H1 (cell line): ENCODE measurements at regions not wholly inside any gene's neighbourhood (a gene's known extent, or its start where the extent isn't known, plus 50 kb on each side); places are given as distances from the start of the nearest gene placed in this dataset.

Source experiments
- CTCF ChIA-PET: fragments of 300-600 bp; sonication (Branson Sonifier 250); formaldehyde crosslinking; loops from one replicate; lab custom pipeline; 2021; ENCODE audit not compliant: partially characterized antibody; lab: Charles Lee
- POLR2A ChIA-PET: fragments of 300-600 bp; sonication (Branson Sonifier 250); formaldehyde crosslinking; loops from one replicate; lab custom pipeline; 2021; ENCODE audit warnings: inconsistent platforms; ENCODE audit not compliant: partially characterized antibody; lab: Charles Lee
- DNase-seq, 2 experiments: peaks; one replicate each; pipeline versions ENCODE4 v3.0.0 to v3.0.0-alpha.2; 2010 to 2022; ENCODE audit warnings: low spot score in 2 of 2, low read depth in 1 of 2, mixed read lengths in 1 of 2
- FAIRE-seq: peaks from 2 replicates; lab custom pipeline; 2011; peaks lifted over from hg19 to GRCh38; lab: Jason Lieb, UNC
- H2AFZ ChIP-seq: 2 replicates; pipeline ENCODE4 v1.8.1; 2012; ENCODE audit warnings: low read length, inconsistent platforms
- H2AK5ac ChIP-seq: 2 replicates; pipeline ENCODE4 v1.6.1; 2013; ENCODE audit warnings: low read depth, low read length
- H2BK120ac ChIP-seq: replicated peaks from 2 replicates; pipeline ENCODE3; 2013; ENCODE audit warnings: low read depth, low read length, inconsistent platforms
- H2BK12ac ChIP-seq: 2 replicates; pipeline ENCODE4 v1.6.1; 2013; ENCODE audit warnings: low read depth, low read length
- H2BK15ac ChIP-seq: 2 replicates; pipeline ENCODE4 v1.6.1; 2013; ENCODE audit warnings: low read length
- H2BK20ac ChIP-seq: 2 replicates; pipeline ENCODE4 v1.6.1; 2013; ENCODE audit warnings: low read length
- H2BK5ac ChIP-seq: 2 replicates; pipeline ENCODE4 v1.6.1; 2013; ENCODE audit warnings: low read depth, low read length
- H3K14ac ChIP-seq: 2 replicates; pipeline ENCODE4 v1.6.1; 2013; ENCODE audit warnings: inconsistent platforms; ENCODE audit not compliant: insufficient read length
- H3K18ac ChIP-seq: 2 replicates; pipeline ENCODE4 v1.6.1; 2013; ENCODE audit warnings: low read length; ENCODE audit errors: extremely low read depth
- H3K23ac ChIP-seq: 2 replicates; pipeline ENCODE4 v1.6.1; 2013; ENCODE audit warnings: inconsistent platforms; ENCODE audit not compliant: insufficient read length
- H3K23me2 ChIP-seq: 2 replicates; pipeline ENCODE4 v1.6.1; 2013; ENCODE audit warnings: low read depth, low read length
- H3K27ac ChIP-seq: 2 replicates; pipeline ENCODE4 v1.6.1; 2011; ENCODE audit warnings: low read depth, low read length, inconsistent platforms
- H3K27me3 ChIP-seq, 4 experiments: replicated peaks in 1 of 4; 1 replicate in 1 of 4; 2 replicates in 3 of 4; pipeline versions ENCODE4 v1.6.1 to v1.8.1; 2011 to 2013; ENCODE audit warnings: low read length in 3 of 4, mild to moderate bottlenecking in 3 of 4, inconsistent platforms in 2 of 4, mixed read lengths in 2 of 4, moderate library complexity in 1 of 4; ENCODE audit not compliant: control insufficient read depth in 3 of 4, insufficient read depth in 3 of 4; ENCODE audit errors: extremely low read depth in 1 of 4
- H3K36me3 ChIP-seq, 4 experiments: 2 replicates each; pipeline versions ENCODE4 v1.6.1 to v1.8.1; 2011 to 2013; ENCODE audit warnings: mild to moderate bottlenecking in 4 of 4, low read length in 3 of 4, moderate library complexity in 2 of 4, control low read depth in 1 of 4, inconsistent platforms in 1 of 4; ENCODE audit not compliant: insufficient read depth in 4 of 4, control insufficient read depth in 2 of 4
- H3K4ac ChIP-seq: replicated peaks from 2 replicates; pipeline ENCODE3; 2013; ENCODE audit warnings: low read length, low read depth, mixed read lengths, inconsistent platforms; ENCODE audit not compliant: insufficient read length
- H3K4me1 ChIP-seq, 4 experiments: replicated peaks in 1 of 4; 1 replicate in 1 of 4; 2 replicates in 3 of 4; pipeline versions ENCODE4 v1.6.1 to v1.8.1; 2011 to 2013; ENCODE audit warnings: low read length in 3 of 4, inconsistent platforms in 2 of 4, mixed read lengths in 1 of 4; ENCODE audit not compliant: insufficient read depth in 4 of 4, control insufficient read depth in 3 of 4
- H3K4me2 ChIP-seq, 2 experiments: 2 replicates each; pipeline versions ENCODE4 v1.6.1 to v1.8.1; 2011 to 2013; ENCODE audit warnings: low read depth in 2 of 2, low read length in 2 of 2, control low read depth in 1 of 2, inconsistent platforms in 1 of 2, mild to moderate bottlenecking in 1 of 2; ENCODE audit not compliant: insufficient read depth in 1 of 2
- H3K4me3 ChIP-seq, 4 experiments: fragments of 200-600, 300-600 bp in 1 of 4; sonication (generic), shearing (Covaris generic), sonication (Bioruptor Twin) in 1 of 4; 2 replicates each; pipeline versions ENCODE4 v1.5.1 to v1.8.1; 2011 to 2016; ENCODE audit warnings: low read length in 4 of 4, low read depth in 3 of 4, control low read depth in 2 of 4, inconsistent platforms in 2 of 4, mild to moderate bottlenecking in 2 of 4, mixed read lengths in 1 of 4, moderate library complexity in 1 of 4; ENCODE audit not compliant: insufficient read depth in 2 of 4; ENCODE audit errors: extremely low read depth in 1 of 4
- H3K56ac ChIP-seq: replicated peaks from 2 replicates; pipeline ENCODE3; 2013; ENCODE audit warnings: low read depth, mild to moderate bottlenecking, mixed read lengths, low read length, inconsistent platforms; ENCODE audit not compliant: insufficient read length
- H3K79me1 ChIP-seq: 2 replicates; pipeline ENCODE4 v1.6.1; 2013; ENCODE audit warnings: low read depth, low read length, control low read depth
- H3K79me2 ChIP-seq, 2 experiments: 2 replicates each; pipeline versions ENCODE4 v1.6.1 to v1.8.1; 2012 to 2013; ENCODE audit warnings: low read length in 2 of 2, mild to moderate bottlenecking in 2 of 2, inconsistent platforms in 1 of 2; ENCODE audit not compliant: insufficient read depth in 2 of 2, control insufficient read depth in 1 of 2
- H3K9ac ChIP-seq, 4 experiments: replicated peaks in 1 of 4; 1 replicate in 1 of 4; 2 replicates in 3 of 4; pipeline versions ENCODE4 v1.6.1 to v1.8.1; 2011 to 2013; ENCODE audit warnings: low read depth in 3 of 4, low read length in 3 of 4, control low read depth in 2 of 4, mild to moderate bottlenecking in 2 of 4, moderate library complexity in 2 of 4, inconsistent platforms in 1 of 4; ENCODE audit errors: extremely low read depth in 1 of 4
- H3K9me3 ChIP-seq, 2 experiments: 2 replicates each; pipeline versions ENCODE4 v1.6.1 to v1.8.1; 2012 to 2013; ENCODE audit warnings: mild to moderate bottlenecking in 2 of 2, moderate library complexity in 2 of 2, control low read depth in 1 of 2, inconsistent platforms in 1 of 2, low read depth in 1 of 2, low read length in 1 of 2, mixed read lengths in 1 of 2; ENCODE audit not compliant: insufficient read depth in 2 of 2
- H4K20me1 ChIP-seq, 2 experiments: replicated peaks in 1 of 2; 2 replicates each; pipeline versions ENCODE3 to v1.8.1; 2011 to 2013; ENCODE audit warnings: inconsistent platforms in 2 of 2, low read length in 2 of 2, mild to moderate bottlenecking in 1 of 2; ENCODE audit not compliant: insufficient read depth in 2 of 2, control insufficient read depth in 1 of 2
- H4K5ac ChIP-seq: 2 replicates; pipeline ENCODE4 v1.6.1; 2013; ENCODE audit warnings: low read length, low read depth, mixed read lengths, inconsistent platforms; ENCODE audit not compliant: insufficient read length
- H4K8ac ChIP-seq: 2 replicates; pipeline ENCODE4 v1.8.0; 2013; ENCODE audit warnings: mild to moderate bottlenecking, moderate library complexity, low read length, inconsistent platforms; ENCODE audit not compliant: insufficient read depth; ENCODE audit errors: extremely low read depth
- H4K91ac ChIP-seq: replicated peaks from 2 replicates; pipeline ENCODE3; 2013; ENCODE audit warnings: low read length, mixed read lengths, inconsistent platforms; ENCODE audit not compliant: insufficient read length
- ATF2 ChIP-seq: IDR thresholded peaks from 2 replicates; pipeline ENCODE4 v1.6.1; 2012; ENCODE audit warnings: low read length, inconsistent platforms
- BRCA1 ChIP-seq: IDR thresholded peaks from 2 replicates; pipeline ENCODE4 v1.6.1; 2012; ENCODE audit warnings: low read depth, low read length, improper control_type of control experiment
- CBX8 ChIP-seq: fragments of 300-800, 300-1000 bp; sonication (generic); IDR thresholded peaks from 2 replicates; pipeline ENCODE4 v1.7.1; 2016; ENCODE audit warnings: low read depth, low read length, borderline replicate concordance
- E2F6 ChIP-seq: IDR thresholded peaks from 2 replicates; pipeline ENCODE4 v1.6.1; 2012; ENCODE audit warnings: inconsistent platforms
- GTF2F1 ChIP-seq: IDR thresholded peaks from 2 replicates; pipeline ENCODE4 v1.6.1; 2012; ENCODE audit warnings: low read depth, low read length, improper control_type of control experiment, borderline replicate concordance
- KDM5A ChIP-seq: fragments of 200-600 bp; IDR thresholded peaks from 2 replicates; pipeline ENCODE4 v1.7.1; 2012; ENCODE audit warnings: mild to moderate bottlenecking, low read length, inconsistent platforms, mixed read lengths
- POU5F1 ChIP-seq: IDR thresholded peaks from 2 replicates; pipeline ENCODE4 v1.6.1; 2011; ENCODE audit warnings: low read depth, mild to moderate bottlenecking, low read length, moderate library complexity
- RAD21 ChIP-seq, 2 experiments: IDR thresholded peaks in 1 of 2; conservative IDR thresholded peaks in 1 of 2; 2 replicates each; pipeline ENCODE4 v1.6.1; 2011; ENCODE audit warnings: low read depth in 2 of 2, low read length in 2 of 2, improper control_type of control experiment in 1 of 2, inconsistent platforms in 1 of 2, mild to moderate bottlenecking in 1 of 2, moderate library complexity in 1 of 2
- SIX5 ChIP-seq: IDR thresholded peaks from 2 replicates; pipeline ENCODE4 v1.6.1; 2011; ENCODE audit warnings: mild to moderate bottlenecking, low read depth, low read length
- SP2 ChIP-seq: IDR thresholded peaks from 2 replicates; pipeline ENCODE4 v1.6.1; 2012; ENCODE audit warnings: mild to moderate bottlenecking, low read length, inconsistent platforms
- TAF1 ChIP-seq: IDR thresholded peaks from 2 replicates; pipeline ENCODE4 v1.6.1; 2011; ENCODE audit warnings: mild to moderate bottlenecking, low read depth, low read length
- TBP ChIP-seq: IDR thresholded peaks from 2 replicates; pipeline ENCODE4 v1.6.1; 2011; ENCODE audit warnings: low read depth, low read length, improper control_type of control experiment
- TEAD4 ChIP-seq: IDR thresholded peaks from 2 replicates; pipeline ENCODE4 v1.6.1; 2012; ENCODE audit warnings: low read depth, low read length, inconsistent platforms, mixed read lengths
- WGBS, 2 experiments: shearing (Covaris generic) in 1 of 2; methylation state at CpG; one replicate each; pipeline versions ENCODE4 v1.1.6 to v1.1.7; 2013 to 2015; ENCODE audit warnings: low lambda C conversion rate in 2 of 2, mixed read lengths in 2 of 2, inconsistent platforms in 1 of 2, low coverage in 1 of 2, missing lambda C conversion rate in 1 of 2; ENCODE audit not compliant: insufficient replicate concordance in 2 of 2, insufficient coverage in 1 of 2, insufficient read length in 1 of 2; ENCODE audit errors: extremely low coverage in 1 of 2, missing lambda C conversion rate in 1 of 2; 5-methylcytosine and 5-hydroxymethylcytosine counted together

- Histone ChIP-seq H2BK120ac (no peak overlapping the region), H4K8ac (no peak overlapping the region), H3K14ac (no peak overlapping the region), H3K9ac (no peak overlapping the region), H3K4ac (no peak overlapping the region), H2AFZ (no peak overlapping the region), H3K23ac (no peak overlapping the region), H3K56ac (no peak overlapping the region), H4K91ac (no peak overlapping the region), H3K79me1 (no peaks in the 10 kb centered on the region), H2BK20ac (no peak overlapping the region), H3K36me3 (no peaks in the 10 kb centered on the region), H3K18ac (no peak overlapping the region), H4K20me1 (no peaks in the 10 kb centered on the region), H3K79me2 (no peaks in the 10 kb centered on the region), H2BK12ac (no peak overlapping the region), H4K5ac (no peak overlapping the region), H3K4me2 (no peak overlapping the region), H2BK15ac (no peak overlapping the region), H2BK5ac (no peak overlapping the region), H3K4me3 (no peak overlapping the region), H3K27ac (no peak overlapping the region), H3K27me3 (no peaks in the 10 kb centered on the region; a peak in 1 of 7 replicates), H3K9me3 (no peaks in the 10 kb centered on the region), H3K4me1 (no peaks in the 10 kb centered on the region), H3K23me2 (no peaks in the 10 kb centered on the region), H2AK5ac (no peak overlapping the region)
- 94% methylated on average over 2 of the region's 2 CpGs; no CpG with 5 or more reads in 1 of the 2 experiments for WGBS, 2 experiments
- ChIA-PET CTCF (interaction anchor here (1.0 to 1.1 kb wide), 2 partner anchors 12 to 60 kb away, joined by 3 read pairs; no protein-coding TSS in a partner anchor), POLR2A (no interaction called here)
- FAIRE-seq, result no peak
- no peak for TF ChIP-seq GTF2F1
- no peak for TF ChIP-seq RAD21 (IDR thresholded peaks at IDR 0.05 in 1 of 2, conservative IDR thresholded peaks at IDR 0.05 in 1 of 2; ENCODE audit: low read depth in 2 of 2, low read length in 2 of 2)
- no peak for TF ChIP-seq TAF1
- TF ChIP-seq SIX5, result no peak
- no peak for TF ChIP-seq KDM5A
- no peak for TF ChIP-seq BRCA1
- TF ChIP-seq CBX8, result no peak
- TF ChIP-seq ATF2, result no peak
- no peak for TF ChIP-seq POU5F1
- no peak for TF ChIP-seq SP2
- no peak for TF ChIP-seq E2F6
- TF ChIP-seq TEAD4, result no peak
- TF ChIP-seq TBP, result no peak
- no peak for DNase-seq
Observed at GRCh38 chr13:39108783-39109182, 70.5 kb downstream of the NHLRC3 start.
